PC-9 (cell line): ENCODE measurements at regions not wholly inside any gene's neighbourhood (a gene's known extent, or its start where the extent isn't known, plus 50 kb on each side); places are given as distances from the start of the nearest gene placed in this dataset.

Experiments
- BruUV-seq: library from RNA; stranded (reverse); fragments of 400-500 nt; replicated peaks from 2 replicates; lab custom pipeline; 2021; lab: Mats Ljungman, UMichigan
- CTCF ChIA-PET: fragments of 300-600 bp; sonication (Branson Sonifier 250); formaldehyde crosslinking; loops from one replicate; lab custom pipeline; 2022; ENCODE audit warnings: antibody characterized with exemption; lab: Charles Lee
- POLR2A ChIA-PET: fragments of 300-600 bp; sonication (Branson Sonifier 250); formaldehyde crosslinking; loops from one replicate; lab custom pipeline; 2022; ENCODE audit warnings: antibody characterized with exemption; ENCODE audit not compliant: unreplicated experiment; lab: Charles Lee
- DNase-seq, 2 experiments: peaks; one replicate each; pipeline versions ENCODE4 v3.0.0 to v3.0.0-alpha.2; 2015 to 2022; ENCODE audit warnings: mixed read lengths in 1 of 2
- H2AFZ ChIP-seq: fragments of 200-600 bp; sonication (generic); 2 replicates; pipeline ENCODE4 v1.8.1; 2017; ENCODE audit warnings: antibody characterized with exemption
- H3F3A ChIP-seq: fragments of 200-600 bp; sonication (generic); 2 replicates; pipeline ENCODE4 v1.8.1; 2017; ENCODE audit warnings: antibody characterized with exemption, mild to moderate bottlenecking, low read depth; ENCODE audit not compliant: insufficient read depth
- H3K27ac ChIP-seq: fragments of 200-600 bp; sonication (generic); 2 replicates; pipeline ENCODE4 v1.6.1; 2016; ENCODE audit warnings: mixed run types
- H3K27me3 ChIP-seq: fragments of 200-600 bp; sonication (generic); 2 replicates; pipeline ENCODE4 v1.6.1; 2016; ENCODE audit warnings: low read depth, mixed run types; ENCODE audit not compliant: insufficient read depth
- H3K36me3 ChIP-seq: fragments of 200-600 bp; sonication (generic); 2 replicates; pipeline ENCODE4 v1.6.1; 2016; ENCODE audit warnings: low read depth, mixed run types
- H3K4me1 ChIP-seq: fragments of 200-600 bp; sonication (generic); replicated peaks from 2 replicates; pipeline ENCODE4 v1.6.1; 2016; ENCODE audit warnings: mixed run types; ENCODE audit not compliant: insufficient read depth
- H3K4me2 ChIP-seq: fragments of 200-600 bp; sonication (generic); 2 replicates; pipeline ENCODE4 v1.6.1; 2017; ENCODE audit warnings: mixed run types
- H3K4me3 ChIP-seq: fragments of 200-600 bp; sonication (generic); 2 replicates; pipeline ENCODE4 v1.6.1; 2016; ENCODE audit warnings: mixed run types
- H3K79me2 ChIP-seq: fragments of 200-600 bp; sonication (generic); 2 replicates; pipeline ENCODE4 v1.6.1; 2017; ENCODE audit warnings: low read depth, mixed run types
- H3K9me2 ChIP-seq: fragments of 200-600 bp; sonication (generic); 2 replicates; pipeline ENCODE4 v1.8.1; 2017; ENCODE audit warnings: mild to moderate bottlenecking; ENCODE audit not compliant: insufficient read depth
- H3K9me3 ChIP-seq: fragments of 200-600 bp; sonication (generic); 2 replicates; pipeline ENCODE4 v1.8.1; 2016; ENCODE audit warnings: low read depth; ENCODE audit not compliant: insufficient read depth
- H4K20me1 ChIP-seq: fragments of 200-600 bp; sonication (generic); 2 replicates; pipeline ENCODE4 v1.8.1; 2017; ENCODE audit not compliant: insufficient read depth
- CTCF ChIP-seq: fragments of 200-600 bp; sonication (generic); conservative IDR thresholded peaks from 2 replicates; pipeline ENCODE4 v1.6.1; 2017; ENCODE audit warnings: mixed run types, antibody characterized with exemption, mild to moderate bottlenecking, moderate library complexity
- EZH2 ChIP-seq: fragments of 200-600 bp; sonication (generic); IDR thresholded peaks from 2 replicates; pipeline ENCODE4 v1.8.0; 2017; ENCODE audit warnings: antibody characterized with exemption, low read depth
- intact Hi-C: fragments of 100-400 bp; cut with micrococcal nuclease; formaldehyde crosslinking; loops from one replicate; pipeline ENCODE4 v1.10.0; 2022; ENCODE audit not compliant: unreplicated experiment

GRCh38 chr5:109951758-109952157 lies 262.0 kb downstream of the MAN2A1 start:
- Histone ChIP-seq H3K4me3 (no peak overlapping the region), H3K79me2 (no peaks in the 10 kb centered on the region), H3K27me3 (no peaks in the 10 kb centered on the region), H3K4me2 (no peak overlapping the region), H3K36me3 (no peaks in the 10 kb centered on the region), H3K9me2 (no peaks in the 10 kb centered on the region), H3K27ac (no peak overlapping the region), H3K9me3 (no peaks in the 10 kb centered on the region), H4K20me1 (no peaks in the 10 kb centered on the region), H3K4me1 (no peaks in the 10 kb centered on the region), H3F3A (no peaks in the 10 kb centered on the region), H2AFZ (no peak overlapping the region)
- BruUV-seq = no TSS peak
- CTCF ChIA-PET = no interaction called here
- POLR2A ChIA-PET = no interaction called here
- TF ChIP-seq CTCF = no peak
- no peak for TF ChIP-seq EZH2
- intact Hi-C loops = no loop called here
- no peak for DNase-seq

GRCh38 chr5:109953761-109954160 lies 264.0 kb downstream of the MAN2A1 start:
- H4K20me1 ChIP-seq = no peaks in the 10 kb centered on the region
- no peak overlapping the region for H2AFZ ChIP-seq
- TF ChIP-seq EZH2 = no peak
- no peak for TF ChIP-seq CTCF
- no peak for DNase-seq
- H3K79me2 ChIP-seq = no peaks in the 10 kb centered on the region
- H3K27ac ChIP-seq = no peak overlapping the region
- ChIA-PET POLR2A (no interaction called here), CTCF (no interaction called here)
- no peaks in the 10 kb centered on the region for H3K9me2 ChIP-seq
- H3K4me3 ChIP-seq = no peak overlapping the region
- no peak overlapping the region for H3K4me2 ChIP-seq
- H3F3A ChIP-seq = no peaks in the 10 kb centered on the region
- H3K9me3 ChIP-seq = no peaks in the 10 kb centered on the region
- BruUV-seq = no TSS peak
- no peaks in the 10 kb centered on the region for H3K27me3 ChIP-seq
- no peaks in the 10 kb centered on the region for H3K36me3 ChIP-seq
- no peaks in the 10 kb centered on the region for H3K4me1 ChIP-seq
- intact Hi-C loops = no loop called here

GRCh38 chr5:109956884-109957283 lies 267.2 kb downstream of the MAN2A1 start:
- H3K79me2 ChIP-seq = no peaks in the 10 kb centered on the region
- no peak overlapping the region for H3K4me2 ChIP-seq
- TF ChIP-seq CTCF (no peak), EZH2 (no peak)
- ChIA-PET CTCF (no interaction called here), POLR2A (no interaction called here)
- H3K9me3 ChIP-seq = no peaks in the 10 kb centered on the region
- H3K4me3 ChIP-seq = no peak overlapping the region
- no peaks in the 10 kb centered on the region for H3F3A ChIP-seq
- H3K27me3 ChIP-seq = no peaks in the 10 kb centered on the region
- no peak for DNase-seq
- H4K20me1 ChIP-seq = no peaks in the 10 kb centered on the region
- H3K36me3 ChIP-seq = no peaks in the 10 kb centered on the region
- H3K4me1 ChIP-seq = no peaks in the 10 kb centered on the region
- no peak overlapping the region for H2AFZ ChIP-seq
- intact Hi-C loops = no loop called here
- H3K27ac ChIP-seq = no peak overlapping the region
- no TSS peak for BruUV-seq
- H3K9me2 ChIP-seq = no peaks in the 10 kb centered on the region
